Glomerular endothelial cell (primary cell): ENCODE measurements at regions not wholly inside any gene's neighbourhood (a gene's known extent, or its start where the extent isn't known, plus 50 kb on each side); places are given as distances from the start of the nearest gene placed in this dataset.
"Not testable (repeated sequence)": the region's sequence is repeated elsewhere in the genome, so short reads cannot be mapped to it uniquely, and the experiment has no call there.

Experiments used
- DNase-seq: peaks from one replicate; pipeline ENCODE4 v3.0.0-alpha.2; 2011; ENCODE audit warnings: low read depth, low spot score; ENCODE audit errors: extremely low read depth

DNA sequence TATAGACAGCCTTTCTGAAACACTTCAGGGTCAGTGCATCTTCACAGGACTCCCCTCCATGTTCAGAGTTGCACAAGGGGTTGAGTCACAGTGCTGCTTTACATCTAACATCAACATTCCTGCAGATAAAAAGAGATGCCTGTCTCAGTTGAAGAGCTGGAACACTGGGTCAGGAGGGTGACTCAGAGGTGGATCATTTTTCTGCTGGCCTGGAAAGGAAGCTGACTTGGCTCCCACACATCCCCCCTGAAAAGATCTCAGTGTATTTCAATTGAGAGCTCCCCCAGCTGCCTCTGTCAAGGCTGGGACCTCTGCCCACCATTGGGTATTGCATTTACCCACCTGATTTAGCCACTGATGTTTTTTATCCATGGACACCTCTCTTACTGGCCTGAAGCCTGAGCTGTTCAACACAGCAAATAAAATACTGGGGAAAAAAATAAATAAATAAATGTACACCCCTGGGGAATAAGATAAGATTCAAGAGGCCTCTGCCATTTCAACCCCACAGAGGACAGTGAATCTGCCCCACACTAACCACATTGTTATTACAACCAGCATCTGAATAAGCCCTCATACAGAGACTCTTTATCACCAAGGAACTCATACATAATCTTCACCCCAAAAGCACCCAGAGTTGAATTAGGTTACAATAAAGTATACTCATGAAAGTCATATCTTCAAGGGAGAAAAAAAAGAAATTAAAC lies 716.4 kb downstream of the SEMA5A start:
- no peak for DNase-seq

DNA sequence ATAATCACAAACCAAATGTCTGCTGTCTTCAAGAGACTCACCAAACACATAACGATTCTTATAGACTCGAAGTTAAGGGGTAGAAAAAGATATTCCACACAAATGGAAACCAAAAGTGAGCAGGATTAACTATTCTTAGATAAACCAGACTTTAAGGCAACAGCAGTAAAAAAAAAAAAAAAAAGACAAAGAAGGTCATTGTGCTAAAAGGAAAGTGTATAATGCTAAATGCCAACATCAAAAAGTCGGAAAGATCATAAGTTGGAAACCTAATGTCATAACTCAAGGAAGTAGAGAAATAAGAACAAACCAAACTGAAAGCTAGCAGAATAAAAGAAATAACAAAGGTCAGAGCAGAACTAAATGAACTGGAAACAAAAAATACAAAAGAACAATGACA lies 714.6 kb downstream of the SEMA5A start:
- no peak for DNase-seq

DNA sequence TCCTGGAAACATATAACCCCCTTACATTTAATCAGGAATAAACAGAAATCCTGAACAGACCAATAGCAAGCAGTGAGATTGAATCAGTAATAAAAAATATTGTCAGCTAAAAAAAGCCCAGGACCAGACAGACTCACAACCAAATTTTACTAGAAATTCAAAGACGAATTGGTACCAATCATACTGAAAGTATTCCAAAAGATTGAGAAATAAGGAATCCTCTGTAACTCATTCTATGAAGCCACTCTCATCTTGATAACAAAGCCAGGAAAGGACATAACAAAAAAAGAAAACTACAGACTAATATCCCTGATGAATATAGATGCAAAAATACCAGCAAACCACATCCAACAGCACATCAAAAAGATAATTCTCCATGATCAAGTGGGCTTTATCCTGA lies 714.0 kb downstream of the SEMA5A start:
- DNase-seq: no peak

- DNase-seq: no peak
Observed at GRCh38 chr5:8839361-8840055, 706.4 kb downstream of the SEMA5A start.

- DNase-seq: no peak
Observed at GRCh38 chr5:8840237-8840636, 705.6 kb downstream of the SEMA5A start.

- not testable (repeated sequence) for DNase-seq
Observed at GRCh38 chr5:8840746-8841145, 705.1 kb downstream of the SEMA5A start.

GRCh38 chr5:8842971-8843551 lies 702.8 kb downstream of the SEMA5A start:
- no peak for DNase-seq

DNA sequence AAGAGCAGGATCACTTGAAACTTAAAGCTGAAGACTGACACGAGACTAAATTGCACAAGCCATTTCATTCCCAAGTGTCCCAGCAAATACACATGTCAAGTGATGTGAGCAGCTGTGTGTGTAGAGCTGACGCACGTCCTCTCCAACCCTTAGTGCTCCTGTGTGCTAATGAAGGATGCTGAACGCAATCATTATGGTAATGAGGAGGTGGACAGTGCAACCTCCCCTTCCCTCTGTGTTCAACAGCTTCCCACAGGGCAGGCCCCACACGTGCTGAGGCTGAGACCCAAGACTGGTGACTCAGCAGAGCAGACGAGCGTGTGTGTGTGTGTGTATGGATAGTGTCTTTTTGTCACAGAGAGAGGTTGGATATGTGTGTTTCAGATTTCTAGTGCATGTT lies 702.1 kb downstream of the SEMA5A start:
- no peak for DNase-seq

DNA sequence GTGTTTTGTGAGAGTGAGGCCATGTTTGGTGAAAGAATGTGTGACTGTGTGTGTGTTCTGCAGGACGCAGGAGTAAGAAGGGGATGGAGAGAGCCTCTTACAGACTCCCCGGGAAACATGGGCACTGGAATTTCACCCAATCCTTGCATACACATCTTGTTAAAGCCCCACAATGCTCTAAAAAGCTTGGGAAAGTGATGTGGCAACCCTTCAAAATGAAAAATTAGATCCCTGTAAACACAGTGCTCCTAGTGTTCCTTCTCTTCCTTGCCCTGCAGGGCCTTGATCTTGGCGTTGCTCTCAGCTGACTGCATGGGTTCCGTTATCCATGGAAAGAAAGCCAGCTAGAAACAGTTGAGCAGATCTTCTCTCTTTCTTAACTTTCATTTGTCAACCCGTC lies 701.7 kb downstream of the SEMA5A start:
- no peak for DNase-seq

GRCh38 chr5:8844847-8845246 lies 701.0 kb downstream of the SEMA5A start:
- no peak for DNase-seq

DNA sequence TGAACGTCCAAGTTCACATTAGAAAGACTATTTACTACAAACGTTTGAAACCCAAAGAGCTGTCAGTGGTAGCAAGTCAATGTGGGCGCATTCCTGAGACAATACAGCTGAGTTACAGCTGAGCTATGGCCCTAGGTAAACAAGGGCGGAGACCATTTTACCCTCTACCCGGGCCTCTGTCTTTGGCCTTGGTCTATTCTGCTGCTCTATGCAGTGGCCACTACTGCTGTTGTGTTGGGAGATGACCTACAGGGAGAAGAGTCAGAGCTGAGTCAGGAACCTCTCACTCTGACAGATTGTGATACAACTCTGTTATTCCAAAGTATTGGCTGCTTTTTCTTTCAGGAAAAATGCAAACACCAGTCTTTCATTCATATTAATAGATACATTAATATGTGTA lies 700.6 kb downstream of the SEMA5A start:
- DNase-seq: no peak

DNA sequence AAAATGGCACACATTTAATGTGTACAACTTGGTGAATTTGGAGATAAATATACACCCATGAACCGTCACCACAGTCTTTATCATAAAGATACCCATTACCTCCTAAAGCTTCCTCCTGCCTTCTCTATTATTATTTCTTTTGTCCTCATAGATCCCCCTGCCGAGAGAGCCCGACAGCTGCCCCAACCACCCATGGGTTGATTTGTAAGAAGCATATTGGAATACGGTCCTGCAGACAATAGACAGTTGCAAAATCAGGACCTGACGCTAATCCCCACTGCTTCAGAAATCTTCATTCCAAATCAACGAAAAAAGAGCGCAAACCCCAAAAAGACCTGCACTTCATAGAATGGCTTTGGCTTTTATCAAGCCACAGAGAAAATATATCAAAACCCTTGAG lies 697.5 kb downstream of the SEMA5A start:
- no peak for DNase-seq

- no peak for DNase-seq
Observed at GRCh38 chr5:8848997-8849594, 696.8 kb downstream of the SEMA5A start.

- DNase-seq: no peak
Observed at GRCh38 chr5:8851101-8851500, 694.8 kb downstream of the SEMA5A start.

DNA sequence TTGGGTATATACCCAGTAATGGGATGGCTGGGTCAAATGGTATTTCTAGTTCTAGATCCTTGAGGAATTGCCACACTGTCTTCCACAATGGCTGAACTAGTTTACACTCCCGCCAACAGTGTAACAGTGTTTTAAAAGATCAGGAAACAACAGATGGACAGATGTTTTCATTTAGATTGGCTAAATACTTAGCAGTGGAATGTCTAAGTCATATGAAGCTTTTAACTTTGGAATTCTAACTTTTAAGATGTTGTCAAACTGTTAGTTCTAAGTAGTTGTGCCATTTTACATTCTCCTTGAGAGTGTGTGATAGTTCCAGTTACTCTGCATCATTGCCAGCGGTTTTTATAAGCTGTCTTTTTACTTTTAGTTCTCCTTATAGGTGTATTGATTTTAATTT lies 688.8 kb downstream of the SEMA5A start:
- no peak for DNase-seq

DNA sequence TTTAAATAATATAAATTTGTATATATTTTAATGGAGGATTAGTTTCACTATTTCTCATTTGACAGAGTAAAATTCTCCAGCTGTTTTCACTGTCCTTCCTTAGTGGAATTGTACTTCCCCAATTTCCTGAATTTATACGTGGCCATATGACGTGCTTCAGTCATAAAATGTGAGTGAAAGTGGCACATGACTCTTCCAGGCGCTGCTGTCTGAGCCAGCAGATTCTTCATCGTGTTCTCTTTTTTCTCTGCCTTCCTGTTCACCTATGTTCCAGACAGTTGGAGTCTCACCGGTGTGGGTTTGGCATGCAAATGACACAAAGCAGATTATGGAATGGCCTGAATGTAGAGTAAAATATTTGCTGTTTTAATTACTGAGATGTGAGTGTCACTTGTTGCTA lies 684.1 kb downstream of the SEMA5A start:
- DNase-seq: no peak

DNA sequence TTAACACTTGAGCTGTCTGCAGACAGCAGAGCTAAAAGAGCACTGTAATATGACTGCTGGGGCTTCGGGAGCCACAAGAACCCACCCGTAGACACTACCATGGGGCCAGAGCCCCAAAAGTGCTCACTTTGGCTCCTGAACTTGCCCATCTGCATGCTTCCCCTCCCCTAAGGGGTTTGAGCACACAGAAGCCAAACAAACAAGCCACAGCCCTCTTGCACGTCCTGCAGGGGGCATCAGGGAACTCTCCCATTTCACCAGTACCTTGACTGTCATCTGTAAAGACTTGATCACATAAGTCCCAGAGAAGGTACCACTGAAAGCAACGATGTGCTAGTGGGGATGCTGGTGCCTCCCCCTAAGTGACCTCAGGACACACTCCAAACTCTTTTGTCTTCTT lies 681.8 kb downstream of the SEMA5A start:
- no peak for DNase-seq

- no peak for DNase-seq
Observed at GRCh38 chr5:8865266-8865665, 680.6 kb downstream of the SEMA5A start.

DNA sequence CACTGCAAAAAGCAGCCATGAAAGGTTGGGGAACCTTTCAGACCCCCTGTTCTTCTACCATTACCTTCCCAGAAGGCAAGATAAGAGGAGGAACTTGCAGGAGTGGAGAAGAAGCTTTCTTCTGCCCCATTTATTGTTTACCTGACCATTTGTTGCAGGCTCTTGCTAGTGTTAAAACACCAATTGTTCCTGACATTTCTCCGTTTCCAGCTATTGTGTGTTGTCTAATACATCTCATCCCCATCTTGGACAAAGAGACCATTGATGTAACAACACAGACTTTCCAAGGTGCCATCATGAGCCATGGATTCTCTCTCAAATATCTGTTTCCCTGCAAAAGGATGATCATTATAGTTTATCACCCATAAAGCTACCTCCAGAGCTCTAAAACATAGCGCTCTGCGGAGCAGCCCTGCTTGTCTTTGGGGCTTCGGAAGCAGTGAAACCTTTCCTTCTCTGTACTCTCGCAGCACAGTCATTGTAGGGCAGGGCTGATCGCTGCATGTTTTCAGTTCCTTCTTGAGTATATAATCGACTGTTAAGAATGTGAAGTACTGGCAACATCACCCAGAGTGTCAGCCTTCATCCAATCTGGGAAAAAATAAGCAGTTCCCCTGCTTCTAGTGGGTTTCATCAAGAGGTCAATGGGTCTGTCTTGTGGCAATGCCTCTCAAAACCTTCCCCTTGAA lies 680.0 kb downstream of the SEMA5A start:
- no peak for DNase-seq

DNA sequence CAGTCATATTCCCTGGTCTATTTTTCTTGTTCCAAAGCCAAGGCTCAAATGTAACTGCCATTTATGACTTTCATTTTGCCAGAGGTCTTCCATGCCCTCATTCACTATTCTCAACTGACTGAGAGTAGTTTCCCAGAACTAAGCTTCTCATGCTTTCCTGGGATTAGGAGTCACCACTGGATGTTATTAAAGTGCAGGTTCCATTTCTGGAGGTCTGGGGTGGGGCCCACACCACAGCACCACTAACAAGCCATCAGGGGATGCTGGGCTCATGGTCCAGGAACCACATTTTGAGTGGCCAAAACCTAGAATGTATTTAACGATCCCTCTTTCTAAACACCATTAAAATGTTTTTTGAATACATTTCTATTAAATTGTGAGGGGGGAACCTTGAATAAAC lies 677.6 kb downstream of the SEMA5A start:
- no peak for DNase-seq

GRCh38 chr5:8869932-8870331 lies 675.9 kb downstream of the SEMA5A start:
- DNase-seq: no peak
